Right ventricle myocardium inferior (tissue), 1 donor: ENCODE measurements at regions not wholly inside any gene's neighbourhood (a gene's known extent, or its start where the extent isn't known, plus 50 kb on each side); places are given as distances from the start of the nearest gene placed in this dataset.

Experiments used
- ATAC-seq: fragments of 200-7000 bp; cut with Tn5 transposase; one replicate; pipeline ENCODE4 v1.9.1; 2020; ENCODE audit warnings: mild to moderate bottlenecking, moderate library complexity
- DNase-seq: peaks from one replicate; pipeline ENCODE4 v3.0.0; 2021; ENCODE audit errors: missing footprints
- intact Hi-C: fragments of 100-400 bp; cut with DNase I; formaldehyde crosslinking; loops from one replicate; pipeline ENCODE4 v1.11.0; 2022
- donor health status: DM: no; HTN: yes; CAD: no; lungs with severe emphysema.

GRCh38 chr3:99188936-99189335 lies 287.4 kb upstream of the DCBLD2 start:
- ATAC-seq (no peak), DNase-seq (no peak)
- intact Hi-C loops: no loop called here

- ATAC-seq: no peak
These were observed 284.5 kb upstream of the DCBLD2 start for GRCh38 chr3:99186016-99186415.

GRCh38 chr3:99176169-99176964 lies 274.9 kb upstream of the DCBLD2 start:
- ATAC-seq (no peak), DNase-seq (no peak)
- intact Hi-C loops: no loop called here

More at GRCh38 chr3:99186016-99186415, 284.5 kb upstream of the DCBLD2 start:
- intact Hi-C loops: no loop called here
- DNase-seq: no peak

GRCh38 chr3:99175276-99175812 lies 273.8 kb upstream of the DCBLD2 start:
- intact Hi-C loops: no loop called here
- DNase-seq (no peak), ATAC-seq (no peak)

GRCh38 chr3:99172736-99173657 lies 271.5 kb upstream of the DCBLD2 start:
- DNase-seq: no peak
- intact Hi-C loops: no loop called here
- ATAC-seq: no peak

GRCh38 chr3:99171800-99172199 lies 270.3 kb upstream of the DCBLD2 start:
- intact Hi-C loops: no loop called here
- ATAC-seq: no peak
- DNase-seq: no peak

- intact Hi-C loops: no loop called here
- DNase-seq (no peak), ATAC-seq (no peak)
These were observed 269.5 kb upstream of the DCBLD2 start for GRCh38 chr3:99170867-99171517.

GRCh38 chr3:99167071-99167470 lies 265.6 kb upstream of the DCBLD2 start:
- intact Hi-C loops: no loop called here
- no peak for ATAC-seq
- no peak for DNase-seq

GRCh38 chr3:99163314-99163713 lies 261.8 kb upstream of the DCBLD2 start:
- ATAC-seq (no peak), DNase-seq (no peak)
- intact Hi-C loops: no loop called here

GRCh38 chr3:99159220-99159762 lies 257.8 kb upstream of the DCBLD2 start:
- ATAC-seq: no peak
- no peak for DNase-seq
- intact Hi-C loops: no loop called here

- DNase-seq: no peak
- intact Hi-C loops: no loop called here
These were observed 243.5 kb upstream of the DCBLD2 start for GRCh38 chr3:99145031-99145430.

GRCh38 chr3:99143493-99143892 lies 242.0 kb upstream of the DCBLD2 start:
- ATAC-seq (no peak), DNase-seq (no peak)
- intact Hi-C loops: no loop called here

More at GRCh38 chr3:99145031-99145430, 243.5 kb upstream of the DCBLD2 start:
- no peak for ATAC-seq

- no peak for ATAC-seq
- intact Hi-C loops: no loop called here
These were observed 233.5 kb upstream of the DCBLD2 start for GRCh38 chr3:99134986-99135385.

GRCh38 chr3:99131876-99132275 lies 230.4 kb upstream of the DCBLD2 start:
- no peak for ATAC-seq
- DNase-seq: no peak
- intact Hi-C loops: no loop called here

More at GRCh38 chr3:99134986-99135385, 233.5 kb upstream of the DCBLD2 start:
- no peak for DNase-seq

- intact Hi-C loops: no loop called here
- DNase-seq: no peak
- peak; percentile 80 for ATAC-seq
These were observed 227.4 kb upstream of the DCBLD2 start for GRCh38 chr3:99128725-99129505.

- intact Hi-C loops: no loop called here
- no peak for ATAC-seq
- no peak for DNase-seq
These were observed 226.7 kb upstream of the DCBLD2 start for GRCh38 chr3:99128235-99128634.

GRCh38 chr3:99126316-99126715 lies 224.8 kb upstream of the DCBLD2 start:
- ATAC-seq: no peak
- DNase-seq: no peak
- intact Hi-C loops: no loop called here

GRCh38 chr3:99119385-99119784 lies 217.9 kb upstream of the DCBLD2 start:
- DNase-seq: no peak
- intact Hi-C loops: no loop called here
- ATAC-seq: no peak
